Mucosa of descending colon (tissue), 3 donors: ENCODE measurements at regions not wholly inside any gene's neighbourhood (a gene's known extent, or its start where the extent isn't known, plus 50 kb on each side); places are given as distances from the start of the nearest gene placed in this dataset.

Experiments used
- ATAC-seq: fragments of 200-7000 bp; cut with Tn5 transposase; one replicate; pipeline ENCODE4 v1.9.1; 2020; ENCODE audit warnings: mild to moderate bottlenecking, moderate library complexity
- DNase-seq, 3 donors: peaks; one replicate each; pipeline ENCODE4 v3.0.0-alpha.2; 2020
- H3K36me3 ChIP-seq: fragments of 200-600 bp; one replicate; pipeline ENCODE4 v1.8.0; 2021; ENCODE audit warnings: low read depth, mild to moderate bottlenecking
- H3K4me1 ChIP-seq: fragments of 200-600 bp; one replicate; pipeline ENCODE4 v1.8.0; 2021; ENCODE audit warnings: low read depth, mild to moderate bottlenecking
- H3K4me3 ChIP-seq: fragments of 200-600 bp; one replicate; pipeline ENCODE4 v1.8.0; 2021; ENCODE audit warnings: mild to moderate bottlenecking
- H3K9me3 ChIP-seq: fragments of 200-600 bp; one replicate; pipeline ENCODE4 v1.8.0; 2021; ENCODE audit warnings: mild to moderate bottlenecking
- CTCF ChIP-seq: fragments of 200-600 bp; IDR thresholded peaks from one replicate; pipeline ENCODE4 v1.8.0; 2022; ENCODE audit warnings: antibody characterized with exemption, mild to moderate bottlenecking
- intact Hi-C, 2 donors: fragments of 100-400 bp; cut with DNase I in 1 of 2; cut with micrococcal nuclease in 1 of 2; formaldehyde crosslinking; loops; one replicate each; pipeline versions ENCODE4 v1.11.0 to v1.11.1; 2022; cut with DNase I, micrococcal nuclease
- donor health status: DM: no; HTN: no; CAD: no; lungs with moderate emphysema.
- donor health status: DM: no; HTN: no; CAD: no.
- donor health status: DM: no; HTN: yes; CAD: no.

GRCh38 chr11:122183933-122184332 lies 67.9 kb upstream of the BLID start:
- no peaks in the 10 kb centered on the region for H3K9me3 ChIP-seq
- DNase-seq = no peak
- no peak for TF ChIP-seq CTCF
- H3K4me3 ChIP-seq = no peak overlapping the region
- no peaks in the 10 kb centered on the region for H3K36me3 ChIP-seq
- H3K4me1 ChIP-seq = no peaks in the 10 kb centered on the region
- intact Hi-C loops = no loop called here
- ATAC-seq = no peak

GRCh38 chr11:122181893-122182292 lies 65.9 kb upstream of the BLID start:
- no peaks in the 10 kb centered on the region for H3K36me3 ChIP-seq
- no peaks in the 10 kb centered on the region for H3K4me1 ChIP-seq
- H3K4me3 ChIP-seq = no peak overlapping the region
- no peak for ATAC-seq
- no peak for TF ChIP-seq CTCF
- no peaks in the 10 kb centered on the region for H3K9me3 ChIP-seq
- intact Hi-C loops = no loop called here
- no peak for DNase-seq

- Histone ChIP-seq H3K36me3 (no peaks in the 10 kb centered on the region), H3K4me1 (no peaks in the 10 kb centered on the region), H3K4me3 (no peak overlapping the region), H3K9me3 (no peaks in the 10 kb centered on the region)
- intact Hi-C loops = no loop called here
- TF ChIP-seq CTCF = no peak
- ATAC-seq (no peak), DNase-seq (no peak)
Measured at GRCh38 chr11:122181372-122181771, 65.4 kb upstream of the BLID start.

- Histone ChIP-seq H3K9me3 (no peaks in the 10 kb centered on the region), H3K4me3 (no peak overlapping the region), H3K36me3 (no peaks in the 10 kb centered on the region), H3K4me1 (no peaks in the 10 kb centered on the region)
- TF ChIP-seq CTCF = no peak
- DNase-seq (no peak), ATAC-seq (no peak)
- intact Hi-C loops = no loop called here
Measured at GRCh38 chr11:122179961-122180834, 64.2 kb upstream of the BLID start.

GRCh38 chr11:122178795-122179194 lies 62.8 kb upstream of the BLID start:
- DNase-seq (no peak), ATAC-seq (no peak)
- no peak for TF ChIP-seq CTCF
- Histone ChIP-seq H3K9me3 (no peaks in the 10 kb centered on the region), H3K4me3 (no peak overlapping the region), H3K36me3 (no peaks in the 10 kb centered on the region), H3K4me1 (no peaks in the 10 kb centered on the region)
- intact Hi-C loops = no loop called here
